SU-DHL-6 (cell line): ENCODE measurements at regions not wholly inside any gene's neighbourhood (a gene's known extent, or its start where the extent isn't known, plus 50 kb on each side); places are given as distances from the start of the nearest gene placed in this dataset.

Source experiments
- CTCF ChIP-seq: fragments of 200-600 bp; sonication (generic); IDR thresholded peaks from one replicate; pipeline ENCODE4 v1.5.1; 2017; ENCODE audit warnings: antibody characterized with exemption, mild to moderate bottlenecking, low read length, moderate library complexity; ENCODE audit not compliant: insufficient read depth, poor library complexity, severe bottlenecking
- EZH2phosphoT487 ChIP-seq: fragments of 200-600 bp; sonication (generic), shearing (Covaris generic); conservative IDR thresholded peaks from 2 replicates; pipeline ENCODE4 v1.6.1; 2018; ENCODE audit warnings: mild to moderate bottlenecking, antibody characterized with exemption, low read length, moderate library complexity, mixed read lengths

GRCh38 chr3:109608574-109608973 is 271.2 kb upstream of the DPPA4 start:
- no peak for TF ChIP-seq CTCF
- TF ChIP-seq EZH2phosphoT487: no peak
